ENCODE measurements at regions not wholly inside any gene's neighbourhood (a gene's known extent, or its start where the extent isn't known, plus 50 kb on each side); places are given as distances from the start of the nearest gene placed in this dataset.

GRCh38 chr7:68550635-68551034 is 1047.6 kb upstream of the AUTS2 start:
- H3K79me2 ChIP-seq (ENCODE audit: insufficient read depth, low read length): no peaks in the 10 kb centered on the region

GRCh38 chr7:68556537-68556936 is 1041.7 kb upstream of the AUTS2 start:
- H3K4me3 ChIP-seq (ENCODE audit: low read length, poor library complexity, severe bottlenecking): no peak overlapping the region
- TF ChIP-seq EZH2phosphoT487 (IDR thresholded peaks at IDR 0.05; ENCODE audit: borderline replicate concordance) (no peak), CTCF (conservative IDR thresholded peaks at IDR 0.05; ENCODE audit: low read length) (no peak)
- H3K9ac ChIP-seq (ENCODE audit: low read depth, low read length, poor library complexity, severe bottlenecking): no peak overlapping the region
- H3K4me1 ChIP-seq (ENCODE audit: insufficient read depth, low read length, poor library complexity, severe bottlenecking): no peaks in the 10 kb centered on the region
- H4K20me1 ChIP-seq (ENCODE audit: insufficient read depth, low read length, poor library complexity, severe bottlenecking): no peaks in the 10 kb centered on the region
- H3K36me3 ChIP-seq (ENCODE audit: insufficient read depth, low read length): no peaks in the 10 kb centered on the region
- H3K79me2 ChIP-seq (ENCODE audit: insufficient read depth, low read length): no peaks in the 10 kb centered on the region
- no peaks in the 10 kb centered on the region for H3K9me2 ChIP-seq (replicated peaks; ENCODE audit: low read depth, low read length)
- H3K27me3 ChIP-seq (ENCODE audit: insufficient read depth, low read length, poor library complexity, severe bottlenecking): no peaks in the 10 kb centered on the region
- H3K9me3 ChIP-seq (ENCODE audit: insufficient read depth, low read depth, low read length): no peaks in the 10 kb centered on the region
- H2AFZ ChIP-seq (ENCODE audit: low read length): no peak overlapping the region
- no peaks in the 10 kb centered on the region for H3F3A ChIP-seq (ENCODE audit: low read depth)
- H3K4me2 ChIP-seq (ENCODE audit: low read depth, low read length, poor library complexity, severe bottlenecking): no peak overlapping the region

More at GRCh38 chr7:68550635-68551034, 1047.6 kb upstream of the AUTS2 start:
- Histone ChIP-seq H3K36me3 (ENCODE audit: insufficient read depth, low read length) (no peaks in the 10 kb centered on the region), H2AFZ (ENCODE audit: low read length) (no peak overlapping the region), H3K27me3 (ENCODE audit: insufficient read depth, low read length, poor library complexity, severe bottlenecking) (no peaks in the 10 kb centered on the region), H3K9ac (ENCODE audit: low read depth, low read length, poor library complexity, severe bottlenecking) (no peak overlapping the region), H3K9me2 (replicated peaks; ENCODE audit: low read depth, low read length) (no peaks in the 10 kb centered on the region), H3F3A (ENCODE audit: low read depth) (no peaks in the 10 kb centered on the region), H4K20me1 (ENCODE audit: insufficient read depth, low read length, poor library complexity, severe bottlenecking) (no peaks in the 10 kb centered on the region), H3K4me1 (ENCODE audit: insufficient read depth, low read length, poor library complexity, severe bottlenecking) (no peaks in the 10 kb centered on the region), H3K4me3 (ENCODE audit: low read length, poor library complexity, severe bottlenecking) (no peak overlapping the region), H3K9me3 (ENCODE audit: insufficient read depth, low read depth, low read length) (no peaks in the 10 kb centered on the region), H3K4me2 (ENCODE audit: low read depth, low read length, poor library complexity, severe bottlenecking) (no peak overlapping the region)
- TF ChIP-seq CTCF (conservative IDR thresholded peaks at IDR 0.05; ENCODE audit: low read length): no peak

DNA sequence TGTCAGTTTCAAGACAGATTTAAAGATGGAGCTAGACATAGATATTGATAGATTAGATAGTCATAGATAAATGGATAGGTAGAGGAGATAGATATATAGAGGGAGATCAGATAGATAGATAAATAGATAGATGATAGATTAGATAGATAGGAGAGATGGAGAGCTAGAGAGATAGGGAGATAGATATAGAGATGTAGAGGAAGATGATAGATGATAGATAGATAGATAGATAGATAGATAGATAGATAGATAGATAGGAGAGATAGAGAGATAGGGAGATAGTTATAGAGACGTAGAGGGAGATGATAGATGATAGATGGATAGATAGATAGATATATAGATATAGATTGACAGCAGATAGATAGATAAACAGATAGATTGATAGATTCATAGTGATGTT is 1038.8 kb upstream of the AUTS2 start:
- no peaks in the 10 kb centered on the region for H4K20me1 ChIP-seq (ENCODE audit: insufficient read depth, low read length, poor library complexity, severe bottlenecking)
- H3K36me3 ChIP-seq (ENCODE audit: insufficient read depth, low read length): no peaks in the 10 kb centered on the region
- H3K4me2 ChIP-seq (ENCODE audit: low read depth, low read length, poor library complexity, severe bottlenecking): no peak overlapping the region
- H3F3A ChIP-seq (ENCODE audit: low read depth): no peaks in the 10 kb centered on the region
- H3K4me1 ChIP-seq (ENCODE audit: insufficient read depth, low read length, poor library complexity, severe bottlenecking): no peaks in the 10 kb centered on the region
- no peaks in the 10 kb centered on the region for H3K9me3 ChIP-seq (ENCODE audit: insufficient read depth, low read depth, low read length)
- TF ChIP-seq CTCF (conservative IDR thresholded peaks at IDR 0.05; ENCODE audit: low read length) (no peak), EZH2phosphoT487 (IDR thresholded peaks at IDR 0.05; ENCODE audit: borderline replicate concordance) (no peak)
- no peaks in the 10 kb centered on the region for H3K79me2 ChIP-seq (ENCODE audit: insufficient read depth, low read length)
- H3K9ac ChIP-seq (ENCODE audit: low read depth, low read length, poor library complexity, severe bottlenecking): no peak overlapping the region
- H3K27me3 ChIP-seq (ENCODE audit: insufficient read depth, low read length, poor library complexity, severe bottlenecking): no peaks in the 10 kb centered on the region
- no peak overlapping the region for H3K4me3 ChIP-seq (ENCODE audit: low read length, poor library complexity, severe bottlenecking)
- H3K9me2 ChIP-seq (replicated peaks; ENCODE audit: low read depth, low read length): no peaks in the 10 kb centered on the region
- H2AFZ ChIP-seq (ENCODE audit: low read length): no peak overlapping the region
